ENCODE measurements at regions not wholly inside any gene's neighbourhood (a gene's known extent, or its start where the extent isn't known, plus 50 kb on each side); places are given as distances from the start of the nearest gene placed in this dataset.

DNA sequence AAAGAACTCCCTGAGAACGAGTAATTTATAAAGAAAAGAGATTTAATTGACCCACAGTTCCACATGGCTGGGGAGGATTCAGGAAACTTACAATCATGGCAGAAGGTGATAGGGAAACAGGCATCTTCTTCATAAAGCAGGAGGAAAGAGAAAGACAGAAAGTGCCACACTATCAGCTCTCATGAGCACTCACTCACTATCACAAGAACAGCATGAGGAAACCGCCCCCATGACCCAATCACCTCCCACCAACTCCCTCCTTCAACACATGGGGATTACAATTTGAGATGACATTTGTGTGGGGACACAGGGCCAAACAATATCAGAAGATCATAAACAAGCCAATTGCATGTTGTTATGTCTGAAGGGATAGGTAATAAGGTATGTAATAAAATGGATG lies 935.9 kb upstream of the COX7C start:
- H3K9me3 ChIP-seq (ENCODE audit: severe bottlenecking) = no peaks in the 10 kb centered on the region
- no peaks in the 10 kb centered on the region for H3K36me3 ChIP-seq (ENCODE audit: low read depth)
- TF ChIP-seq, protein P1, sequence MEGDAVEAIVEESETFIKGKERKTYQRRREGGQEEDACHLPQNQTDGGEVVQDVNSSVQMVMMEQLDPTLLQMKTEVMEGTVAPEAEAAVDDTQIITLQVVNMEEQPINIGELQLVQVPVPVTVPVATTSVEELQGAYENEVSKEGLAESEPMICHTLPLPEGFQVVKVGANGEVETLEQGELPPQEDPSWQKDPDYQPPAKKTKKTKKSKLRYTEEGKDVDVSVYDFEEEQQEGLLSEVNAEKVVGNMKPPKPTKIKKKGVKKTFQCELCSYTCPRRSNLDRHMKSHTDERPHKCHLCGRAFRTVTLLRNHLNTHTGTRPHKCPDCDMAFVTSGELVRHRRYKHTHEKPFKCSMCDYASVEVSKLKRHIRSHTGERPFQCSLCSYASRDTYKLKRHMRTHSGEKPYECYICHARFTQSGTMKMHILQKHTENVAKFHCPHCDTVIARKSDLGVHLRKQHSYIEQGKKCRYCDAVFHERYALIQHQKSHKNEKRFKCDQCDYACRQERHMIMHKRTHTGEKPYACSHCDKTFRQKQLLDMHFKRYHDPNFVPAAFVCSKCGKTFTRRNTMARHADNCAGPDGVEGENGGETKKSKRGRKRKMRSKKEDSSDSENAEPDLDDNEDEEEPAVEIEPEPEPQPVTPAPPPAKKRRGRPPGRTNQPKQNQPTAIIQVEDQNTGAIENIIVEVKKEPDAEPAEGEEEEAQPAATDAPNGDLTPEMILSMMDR (IDR thresholded peaks at IDR 0.05; ENCODE audit: poor library complexity, severe bottlenecking) = no peak
- H3K27ac ChIP-seq (ENCODE audit: poor library complexity, severe bottlenecking) = no peak overlapping the region
- H3K27me3 ChIP-seq (ENCODE audit: insufficient read depth, poor library complexity, severe bottlenecking) = peaks cover 15% of the 10 kb centered on the region
- H3K4me3 ChIP-seq (ENCODE audit: severe bottlenecking) = no peak overlapping the region
- H3K4me1 ChIP-seq (ENCODE audit: insufficient read depth, poor library complexity, severe bottlenecking) = no peaks in the 10 kb centered on the region
- ATAC-seq (ENCODE audit: low read depth) (no peak), DNase-seq (ENCODE audit: low spot score) (no peak)

DNA sequence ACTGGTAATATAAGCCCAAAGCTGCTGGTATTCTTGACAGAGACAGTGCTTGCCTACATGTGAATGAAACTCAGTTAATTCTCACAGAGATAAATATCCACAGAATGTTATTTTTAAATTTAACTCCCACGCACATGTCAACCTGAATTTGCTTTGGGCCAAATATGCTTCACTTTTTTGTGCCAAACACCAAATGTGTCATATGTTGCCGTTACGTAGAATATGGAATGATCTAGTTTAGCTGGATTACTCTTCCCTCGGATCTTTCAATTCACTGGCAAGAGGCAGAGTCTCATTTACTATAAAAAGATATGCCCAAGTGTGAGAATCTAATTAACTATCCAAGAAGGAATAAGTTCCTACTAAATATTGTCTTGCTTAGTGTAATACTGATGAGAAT lies 933.4 kb upstream of the COX7C start:
- no peak overlapping the region for H3K4me3 ChIP-seq (ENCODE audit: severe bottlenecking)
- TF ChIP-seq, protein P1 (IDR thresholded peaks at IDR 0.05; ENCODE audit: poor library complexity, severe bottlenecking) = no peak
- no peaks in the 10 kb centered on the region for H3K36me3 ChIP-seq (ENCODE audit: low read depth)
- H3K27me3 ChIP-seq (ENCODE audit: insufficient read depth, poor library complexity, severe bottlenecking) = peaks cover 20% of the 10 kb centered on the region
- H3K9me3 ChIP-seq (ENCODE audit: severe bottlenecking) = no peaks in the 10 kb centered on the region
- no peak for ATAC-seq (ENCODE audit: low read depth)
- DNase-seq (ENCODE audit: low spot score) = no peak
- no peaks in the 10 kb centered on the region for H3K4me1 ChIP-seq (ENCODE audit: insufficient read depth, poor library complexity, severe bottlenecking)
- H3K27ac ChIP-seq (ENCODE audit: poor library complexity, severe bottlenecking) = no peak overlapping the region

DNA sequence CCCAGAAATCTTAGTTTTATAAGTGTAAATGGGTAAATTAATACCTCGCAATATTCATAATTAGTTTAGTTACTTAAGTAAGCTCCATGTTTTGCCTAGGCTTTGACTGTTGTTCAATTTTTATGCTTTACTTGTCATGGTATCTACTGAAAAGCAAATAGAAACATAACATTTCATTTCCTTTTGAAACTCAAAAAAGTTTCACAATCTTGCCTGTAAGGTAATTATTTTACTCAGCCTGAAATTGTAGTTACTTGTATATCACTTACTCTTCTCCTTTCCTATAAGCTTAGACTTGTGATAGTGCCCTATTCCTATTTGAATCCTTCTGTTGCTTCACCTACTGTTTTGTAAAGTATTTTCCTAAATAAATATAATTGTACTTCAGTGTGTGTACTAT lies 914.4 kb upstream of the COX7C start:
- Histone ChIP-seq H3K27ac (ENCODE audit: poor library complexity, severe bottlenecking) (no peak overlapping the region), H3K4me1 (ENCODE audit: insufficient read depth, poor library complexity, severe bottlenecking) (no peaks in the 10 kb centered on the region), H3K9me3 (ENCODE audit: severe bottlenecking) (no peaks in the 10 kb centered on the region), H3K36me3 (ENCODE audit: low read depth) (no peaks in the 10 kb centered on the region), H3K27me3 (ENCODE audit: insufficient read depth, poor library complexity, severe bottlenecking) (peaks cover 40% of the 10 kb centered on the region), H3K4me3 (ENCODE audit: severe bottlenecking) (no peak overlapping the region)
- TF ChIP-seq, protein P1 (IDR thresholded peaks at IDR 0.05; ENCODE audit: poor library complexity, severe bottlenecking) = no peak
- DNase-seq (ENCODE audit: low spot score) = no peak
- no peak for ATAC-seq (ENCODE audit: low read depth)

DNA sequence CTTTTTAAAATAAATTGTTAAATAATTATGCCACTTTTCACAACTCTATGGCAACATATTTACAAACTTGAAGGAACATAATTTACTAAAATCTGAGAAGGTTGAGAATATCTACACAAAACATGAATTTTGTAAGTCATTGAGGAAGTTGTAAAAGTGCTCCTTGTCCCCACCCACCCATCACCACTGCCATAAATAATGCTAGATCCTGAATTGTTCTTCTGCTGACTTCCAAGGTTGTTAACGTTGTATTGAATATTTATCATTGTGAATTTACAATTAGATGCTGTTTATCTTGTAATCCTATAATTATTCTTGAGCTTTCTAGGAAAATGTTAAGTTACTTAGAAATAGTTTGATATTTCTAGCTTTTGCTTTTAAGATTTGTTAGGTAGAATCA lies 908.0 kb upstream of the COX7C start:
- DNase-seq (ENCODE audit: low spot score) = no peak
- peaks cover 23% of the 10 kb centered on the region for H3K27me3 ChIP-seq (ENCODE audit: insufficient read depth, poor library complexity, severe bottlenecking)
- no peak for ATAC-seq (ENCODE audit: low read depth)
- no peak overlapping the region for H3K27ac ChIP-seq (ENCODE audit: poor library complexity, severe bottlenecking)
- H3K36me3 ChIP-seq (ENCODE audit: low read depth) = no peaks in the 10 kb centered on the region
- no peaks in the 10 kb centered on the region for H3K9me3 ChIP-seq (ENCODE audit: severe bottlenecking)
- no peaks in the 10 kb centered on the region for H3K4me1 ChIP-seq (ENCODE audit: insufficient read depth, poor library complexity, severe bottlenecking)
- TF ChIP-seq, protein P1 (IDR thresholded peaks at IDR 0.05; ENCODE audit: poor library complexity, severe bottlenecking) = no peak
- no peak overlapping the region for H3K4me3 ChIP-seq (ENCODE audit: severe bottlenecking)

DNA sequence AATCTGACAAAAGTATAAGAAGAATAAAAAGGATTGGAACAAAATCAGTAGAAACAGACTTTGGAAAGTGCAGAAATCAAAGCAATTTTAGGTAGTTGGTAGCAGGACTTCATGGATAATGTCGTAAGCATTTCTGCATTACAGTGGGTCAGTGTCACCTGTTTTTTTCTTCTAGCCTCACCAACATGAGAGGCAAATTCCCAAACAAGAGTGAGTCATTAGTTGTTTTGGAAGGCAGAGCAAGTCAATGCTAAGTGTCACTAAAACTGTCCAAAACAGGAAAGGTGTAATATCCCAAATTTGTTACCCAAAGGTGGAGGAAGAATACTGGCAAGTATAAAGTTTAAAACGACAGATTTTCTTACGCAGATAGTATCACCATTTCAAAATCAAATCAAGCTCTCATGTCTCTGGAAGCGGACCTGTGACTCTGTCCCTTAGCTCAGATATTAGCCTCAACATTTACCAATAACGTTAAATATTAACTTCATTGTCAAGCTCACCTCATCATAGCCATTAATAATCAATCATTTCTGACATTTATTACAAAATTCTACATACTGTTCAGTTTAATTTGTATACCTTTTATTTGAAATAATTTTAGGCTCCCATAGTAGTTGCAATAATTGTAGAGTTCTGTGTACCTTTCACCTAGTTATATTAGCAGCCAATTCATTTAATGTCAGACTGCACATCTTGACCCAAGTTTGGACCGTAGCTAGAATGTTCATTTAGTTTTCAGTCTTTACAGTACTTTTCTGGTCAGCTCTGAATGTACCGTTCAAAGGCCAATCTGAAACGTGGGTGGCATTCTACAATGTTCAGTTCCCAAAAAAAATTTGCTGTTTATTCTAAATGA lies 901.2 kb upstream of the COX7C start:
- H3K36me3 ChIP-seq (ENCODE audit: low read depth) = no peaks in the 10 kb centered on the region
- ATAC-seq (ENCODE audit: low read depth) (no peak), DNase-seq (ENCODE audit: low spot score) (no peak)
- H3K27ac ChIP-seq (ENCODE audit: poor library complexity, severe bottlenecking) = no peak overlapping the region
- H3K4me1 ChIP-seq (ENCODE audit: insufficient read depth, poor library complexity, severe bottlenecking) = no peaks in the 10 kb centered on the region
- H3K9me3 ChIP-seq (ENCODE audit: severe bottlenecking) = no peaks in the 10 kb centered on the region
- TF ChIP-seq, protein P1 (IDR thresholded peaks at IDR 0.05; ENCODE audit: poor library complexity, severe bottlenecking) = no peak
- peaks cover 26% of the 10 kb centered on the region for H3K27me3 ChIP-seq (ENCODE audit: insufficient read depth, poor library complexity, severe bottlenecking)
- no peak overlapping the region for H3K4me3 ChIP-seq (ENCODE audit: severe bottlenecking)

Measured in RWPE2 (cell line).